ENCODE measurements at regions not wholly inside any gene's neighbourhood (a gene's known extent, or its start where the extent isn't known, plus 50 kb on each side); places are given as distances from the start of the nearest gene placed in this dataset.

GRCh38 chr15:96201696-96202095, 128.8 kb upstream of the NR2F2 start:
- no peak for TF ChIP-seq CTCF (IDR thresholded peaks at IDR 0.05)
- no peak for TF ChIP-seq POLR2A (IDR thresholded peaks at IDR 0.05)
- no peak for TF ChIP-seq POLR2AphosphoS5 (IDR thresholded peaks at IDR 0.05)
